ENCODE measurements at regions not wholly inside any gene's neighbourhood (a gene's known extent, or its start where the extent isn't known, plus 50 kb on each side); places are given as distances from the start of the nearest gene placed in this dataset.

GRCh38 chr12:18168016-18168415 lies 78.0 kb upstream of the RERGL start:
- H3K27ac Mint-ChIP-seq (ENCODE audit: unreplicated experiment) = no peak overlapping the region
- ChIA-PET POLR2A (no interaction called here), CTCF (no interaction called here)
- H3K27me3 Mint-ChIP-seq (ENCODE audit: insufficient read depth, unreplicated experiment) = no peaks in the 10 kb centered on the region
- intact Hi-C loops (cut with micrococcal nuclease; ENCODE audit: unreplicated experiment) = no loop called here
- H3K36me3 ChIP-seq (ENCODE audit: control insufficient read depth, insufficient read depth, low read length) = no peaks in the 10 kb centered on the region
- H3K4me3 ChIP-seq (ENCODE audit: low read depth, low read length) = no peak overlapping the region
- no peak for DNase-seq
- no peaks in the 10 kb centered on the region for H3K4me1 ChIP-seq
- H3K4me1 Mint-ChIP-seq (ENCODE audit: low read depth, unreplicated experiment) = no peaks in the 10 kb centered on the region
- no peaks in the 10 kb centered on the region for H3K27me3 ChIP-seq (replicated peaks; ENCODE audit: control insufficient read depth, insufficient read depth, low read length)
- H3K9me3 Mint-ChIP-seq (ENCODE audit: unreplicated experiment) = no peaks in the 10 kb centered on the region
- H3K36me3 Mint-ChIP-seq (ENCODE audit: insufficient read depth, unreplicated experiment) = no peaks in the 10 kb centered on the region
- H3K4me3 Mint-ChIP-seq (ENCODE audit: unreplicated experiment) = no peak overlapping the region
- TF ChIP-seq, protein P1, sequence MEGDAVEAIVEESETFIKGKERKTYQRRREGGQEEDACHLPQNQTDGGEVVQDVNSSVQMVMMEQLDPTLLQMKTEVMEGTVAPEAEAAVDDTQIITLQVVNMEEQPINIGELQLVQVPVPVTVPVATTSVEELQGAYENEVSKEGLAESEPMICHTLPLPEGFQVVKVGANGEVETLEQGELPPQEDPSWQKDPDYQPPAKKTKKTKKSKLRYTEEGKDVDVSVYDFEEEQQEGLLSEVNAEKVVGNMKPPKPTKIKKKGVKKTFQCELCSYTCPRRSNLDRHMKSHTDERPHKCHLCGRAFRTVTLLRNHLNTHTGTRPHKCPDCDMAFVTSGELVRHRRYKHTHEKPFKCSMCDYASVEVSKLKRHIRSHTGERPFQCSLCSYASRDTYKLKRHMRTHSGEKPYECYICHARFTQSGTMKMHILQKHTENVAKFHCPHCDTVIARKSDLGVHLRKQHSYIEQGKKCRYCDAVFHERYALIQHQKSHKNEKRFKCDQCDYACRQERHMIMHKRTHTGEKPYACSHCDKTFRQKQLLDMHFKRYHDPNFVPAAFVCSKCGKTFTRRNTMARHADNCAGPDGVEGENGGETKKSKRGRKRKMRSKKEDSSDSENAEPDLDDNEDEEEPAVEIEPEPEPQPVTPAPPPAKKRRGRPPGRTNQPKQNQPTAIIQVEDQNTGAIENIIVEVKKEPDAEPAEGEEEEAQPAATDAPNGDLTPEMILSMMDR (IDR thresholded peaks at IDR 0.05; ENCODE audit: insufficient read depth in 1 of 2, low read depth in 1 of 2, low read length in 1 of 2, severe bottlenecking in 1 of 2, unreplicated experiment in 1 of 2) = no peak
- BruUV-seq (replicated peaks) = no TSS peak
- H3K9me3 ChIP-seq = no peaks in the 10 kb centered on the region

DNA sequence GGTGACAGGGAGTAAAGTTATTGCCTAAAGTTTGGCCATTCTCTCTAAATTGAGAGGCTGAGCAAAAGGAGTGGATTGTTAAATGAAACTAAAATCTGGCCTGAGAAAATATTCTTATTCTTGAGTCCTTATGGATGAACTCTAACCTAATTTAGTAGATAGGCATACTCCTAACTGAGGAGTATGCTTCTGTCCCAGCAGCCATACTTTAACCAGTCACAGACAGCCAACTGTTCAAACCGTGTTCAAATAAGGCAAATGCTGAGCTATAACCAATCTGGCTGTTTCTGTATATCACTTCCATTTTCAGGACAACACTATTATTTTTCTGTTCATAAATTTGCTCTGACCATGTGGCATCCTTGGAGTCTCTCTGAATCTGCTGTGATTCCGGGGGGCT lies 75.9 kb upstream of the RERGL start:
- H3K36me3 Mint-ChIP-seq (ENCODE audit: insufficient read depth, unreplicated experiment) = no peaks in the 10 kb centered on the region
- TF ChIP-seq, protein P1 (IDR thresholded peaks at IDR 0.05; ENCODE audit: insufficient read depth in 1 of 2, low read depth in 1 of 2, low read length in 1 of 2, severe bottlenecking in 1 of 2, unreplicated experiment in 1 of 2) = no peak
- H3K27me3 Mint-ChIP-seq (ENCODE audit: insufficient read depth, unreplicated experiment) = no peaks in the 10 kb centered on the region
- Histone ChIP-seq H3K4me3 (ENCODE audit: low read depth, low read length) (no peak overlapping the region), H3K27me3 (replicated peaks; ENCODE audit: control insufficient read depth, insufficient read depth, low read length) (no peaks in the 10 kb centered on the region), H3K4me1 (no peaks in the 10 kb centered on the region), H3K36me3 (ENCODE audit: control insufficient read depth, insufficient read depth, low read length) (no peaks in the 10 kb centered on the region), H3K9me3 (no peaks in the 10 kb centered on the region)
- no peak overlapping the region for H3K27ac Mint-ChIP-seq (ENCODE audit: unreplicated experiment)
- H3K4me1 Mint-ChIP-seq (ENCODE audit: low read depth, unreplicated experiment) = no peaks in the 10 kb centered on the region
- no peaks in the 10 kb centered on the region for H3K9me3 Mint-ChIP-seq (ENCODE audit: unreplicated experiment)
- intact Hi-C loops (cut with micrococcal nuclease; ENCODE audit: unreplicated experiment) = no loop called here
- CTCF ChIA-PET = no interaction called here
- BruUV-seq (replicated peaks) = no TSS peak
- DNase-seq = no peak
- no peak overlapping the region for H3K4me3 Mint-ChIP-seq (ENCODE audit: unreplicated experiment)
- POLR2A ChIA-PET = no interaction called here

DNA sequence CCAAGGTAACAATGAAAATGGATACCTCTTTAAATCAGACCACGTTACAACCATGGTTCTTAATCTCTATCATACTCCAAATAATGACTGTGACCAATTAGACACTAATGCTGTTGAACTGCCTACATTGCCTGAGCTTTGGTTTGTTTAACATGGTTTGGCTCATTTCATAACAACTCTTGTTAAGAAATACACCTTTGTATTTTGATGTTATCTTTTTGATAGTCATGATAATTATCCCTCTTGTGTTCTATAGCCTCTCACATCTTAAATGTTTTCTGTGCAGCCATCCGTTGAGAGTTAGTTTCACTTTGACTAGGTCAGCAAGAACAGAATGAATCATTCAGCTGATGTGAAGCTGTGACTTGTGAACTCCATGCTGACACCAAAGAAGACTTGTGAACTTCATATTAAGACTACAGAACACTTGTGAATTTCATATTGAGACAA lies 75.5 kb upstream of the RERGL start:
- no peak overlapping the region for H3K4me3 Mint-ChIP-seq (ENCODE audit: unreplicated experiment)
- no peak for DNase-seq
- H3K27me3 Mint-ChIP-seq (ENCODE audit: insufficient read depth, unreplicated experiment) = no peaks in the 10 kb centered on the region
- ChIA-PET CTCF (no interaction called here), POLR2A (no interaction called here)
- no peaks in the 10 kb centered on the region for H3K9me3 Mint-ChIP-seq (ENCODE audit: unreplicated experiment)
- Histone ChIP-seq H3K36me3 (ENCODE audit: control insufficient read depth, insufficient read depth, low read length) (no peaks in the 10 kb centered on the region), H3K4me1 (no peaks in the 10 kb centered on the region), H3K9me3 (no peaks in the 10 kb centered on the region), H3K4me3 (ENCODE audit: low read depth, low read length) (no peak overlapping the region), H3K27me3 (replicated peaks; ENCODE audit: control insufficient read depth, insufficient read depth, low read length) (no peaks in the 10 kb centered on the region)
- no peaks in the 10 kb centered on the region for H3K4me1 Mint-ChIP-seq (ENCODE audit: low read depth, unreplicated experiment)
- intact Hi-C loops (cut with micrococcal nuclease; ENCODE audit: unreplicated experiment) = no loop called here
- no TSS peak for BruUV-seq (replicated peaks)
- H3K36me3 Mint-ChIP-seq (ENCODE audit: insufficient read depth, unreplicated experiment) = no peaks in the 10 kb centered on the region
- TF ChIP-seq, protein P1 (IDR thresholded peaks at IDR 0.05; ENCODE audit: insufficient read depth in 1 of 2, low read depth in 1 of 2, low read length in 1 of 2, severe bottlenecking in 1 of 2, unreplicated experiment in 1 of 2) = no peak
- no peak overlapping the region for H3K27ac Mint-ChIP-seq (ENCODE audit: unreplicated experiment)

Measured in Caco-2 (cell line).